Calu3 (cell line): ENCODE measurements at regions not wholly inside any gene's neighbourhood (a gene's known extent, or its start where the extent isn't known, plus 50 kb on each side); places are given as distances from the start of the nearest gene placed in this dataset.

Experiments used
- BruUV-seq: library from RNA; stranded (reverse); fragments of 400-500 nt; replicated peaks from 2 replicates; lab custom pipeline; 2021; lab: Mats Ljungman, UMichigan
- CTCF ChIA-PET: fragments of 300-600 bp; sonication (Branson Sonifier 250); formaldehyde crosslinking; loops from one replicate; lab custom pipeline; 2022; ENCODE audit warnings: antibody characterized with exemption; lab: Charles Lee
- DNase-seq: peaks from one replicate; pipeline ENCODE4 v3.0.0; 2022
- H3K27ac Mint-ChIP-seq: one replicate; pipeline ENCODE4 v1.8.0; 2022; ENCODE audit warnings: mixed read lengths; ENCODE audit not compliant: unreplicated experiment
- H3K27me3 Mint-ChIP-seq: one replicate; pipeline ENCODE4 v1.8.0; 2022; ENCODE audit warnings: mixed read lengths; ENCODE audit not compliant: unreplicated experiment
- H3K36me3 Mint-ChIP-seq: one replicate; pipeline ENCODE4 v1.8.0; 2022; ENCODE audit warnings: mild to moderate bottlenecking, moderate library complexity, mixed read lengths; ENCODE audit not compliant: insufficient read depth, unreplicated experiment
- H3K4me1 Mint-ChIP-seq: one replicate; pipeline ENCODE4 v1.8.0; 2022; ENCODE audit warnings: mild to moderate bottlenecking, low read depth, mixed read lengths; ENCODE audit not compliant: unreplicated experiment
- H3K4me3 Mint-ChIP-seq: one replicate; pipeline ENCODE4 v1.8.0; 2022; ENCODE audit warnings: mild to moderate bottlenecking, low read depth, moderate library complexity, mixed read lengths; ENCODE audit not compliant: unreplicated experiment
- H3K9me3 Mint-ChIP-seq: one replicate; pipeline ENCODE4 v1.8.0; 2022; ENCODE audit warnings: low read depth, mixed read lengths; ENCODE audit not compliant: unreplicated experiment
- intact Hi-C: fragments of 100-400 bp; cut with micrococcal nuclease; formaldehyde crosslinking; loops from one replicate; pipeline ENCODE4 v1.10.0; 2022; ENCODE audit not compliant: unreplicated experiment
- TF ChIP-seq, protein P1 (sequence below): fragments of 200-600 bp; IDR thresholded peaks from one replicate; pipeline ENCODE4 v1.8.0; 2022; ENCODE audit warnings: antibody characterized with exemption; ENCODE audit not compliant: unreplicated experiment

DNA sequence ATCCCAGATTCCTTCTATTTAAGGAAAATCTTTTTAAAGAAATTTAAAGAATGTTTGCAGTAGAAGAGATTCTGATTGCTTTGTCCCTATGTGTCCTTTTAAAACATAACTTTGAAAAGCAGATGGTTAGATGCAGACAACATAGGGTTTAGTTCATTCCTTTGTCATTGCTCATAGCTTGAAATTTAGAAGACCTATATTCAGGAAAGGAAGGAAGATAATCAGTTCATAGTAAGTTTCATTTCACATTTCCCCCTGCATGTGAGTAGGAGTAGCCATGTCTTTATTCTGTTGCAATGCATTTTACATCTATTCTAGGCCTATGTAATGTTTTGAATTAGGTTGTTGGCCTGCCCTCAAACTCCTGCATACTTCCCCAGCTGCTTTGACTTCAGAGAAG lies 197.9 kb upstream of the GRIK2 start:
- Mint-ChIP-seq H3K4me3 (no peak overlapping the region), H3K27me3 (no peaks in the 10 kb centered on the region), H3K4me1 (no peaks in the 10 kb centered on the region), H3K27ac (no peak overlapping the region), H3K9me3 (peaks cover 3% of the 10 kb centered on the region), H3K36me3 (no peaks in the 10 kb centered on the region)
- CTCF ChIA-PET, result no interaction called here
- intact Hi-C loops, result no loop called here
- no peak for DNase-seq
- TF ChIP-seq, protein P1, sequence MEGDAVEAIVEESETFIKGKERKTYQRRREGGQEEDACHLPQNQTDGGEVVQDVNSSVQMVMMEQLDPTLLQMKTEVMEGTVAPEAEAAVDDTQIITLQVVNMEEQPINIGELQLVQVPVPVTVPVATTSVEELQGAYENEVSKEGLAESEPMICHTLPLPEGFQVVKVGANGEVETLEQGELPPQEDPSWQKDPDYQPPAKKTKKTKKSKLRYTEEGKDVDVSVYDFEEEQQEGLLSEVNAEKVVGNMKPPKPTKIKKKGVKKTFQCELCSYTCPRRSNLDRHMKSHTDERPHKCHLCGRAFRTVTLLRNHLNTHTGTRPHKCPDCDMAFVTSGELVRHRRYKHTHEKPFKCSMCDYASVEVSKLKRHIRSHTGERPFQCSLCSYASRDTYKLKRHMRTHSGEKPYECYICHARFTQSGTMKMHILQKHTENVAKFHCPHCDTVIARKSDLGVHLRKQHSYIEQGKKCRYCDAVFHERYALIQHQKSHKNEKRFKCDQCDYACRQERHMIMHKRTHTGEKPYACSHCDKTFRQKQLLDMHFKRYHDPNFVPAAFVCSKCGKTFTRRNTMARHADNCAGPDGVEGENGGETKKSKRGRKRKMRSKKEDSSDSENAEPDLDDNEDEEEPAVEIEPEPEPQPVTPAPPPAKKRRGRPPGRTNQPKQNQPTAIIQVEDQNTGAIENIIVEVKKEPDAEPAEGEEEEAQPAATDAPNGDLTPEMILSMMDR, result no peak
- no TSS peak for BruUV-seq

DNA sequence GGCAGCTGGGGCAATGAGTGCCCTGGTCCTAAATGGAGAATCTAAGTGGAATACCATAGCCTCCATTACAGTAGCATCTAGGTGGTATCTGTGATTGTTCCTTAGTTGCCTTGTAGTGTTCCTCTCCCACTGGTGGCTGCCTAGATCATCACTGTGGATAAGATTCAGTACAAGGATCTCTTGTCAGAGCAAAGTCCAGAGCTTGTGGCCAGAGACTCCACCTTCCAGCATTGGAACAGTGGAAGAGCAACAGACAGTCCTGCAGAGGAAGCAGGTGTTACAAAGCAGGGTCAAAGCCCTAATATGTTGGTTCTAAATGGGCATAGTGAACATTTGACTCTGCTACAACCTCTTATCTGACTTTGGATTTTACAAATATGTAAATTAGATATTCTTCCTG lies 194.1 kb upstream of the GRIK2 start:
- no TSS peak for BruUV-seq
- no peaks in the 10 kb centered on the region for H3K4me1 Mint-ChIP-seq

DNA sequence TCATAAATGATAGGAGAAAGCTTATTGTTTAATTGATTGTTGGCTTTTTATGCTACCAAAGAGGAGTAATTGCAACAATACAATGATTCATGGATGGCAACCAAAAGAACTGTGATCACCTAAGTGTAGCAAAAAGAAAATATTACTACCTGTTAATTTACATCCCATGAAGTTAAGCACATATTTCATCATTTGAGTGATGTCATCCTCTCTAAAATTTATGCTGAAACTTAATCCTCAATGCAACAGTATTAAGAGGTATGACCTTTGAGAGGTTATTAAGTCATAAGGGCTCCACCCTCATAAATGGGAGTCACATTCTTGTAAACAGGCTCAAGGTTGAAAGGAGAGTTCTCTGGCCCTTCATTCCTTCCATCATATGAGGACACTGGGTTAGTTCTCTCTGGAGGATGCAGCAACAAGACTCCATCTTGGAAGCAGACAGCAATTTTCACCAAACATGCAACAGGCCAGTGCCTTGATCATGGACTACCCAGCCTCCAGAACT lies 190.6 kb upstream of the GRIK2 start:
- Mint-ChIP-seq H3K9me3 (peaks cover 3% of the 10 kb centered on the region), H3K36me3 (no peaks in the 10 kb centered on the region), H3K4me3 (no peak overlapping the region), H3K27me3 (no peaks in the 10 kb centered on the region), H3K4me1 (no peaks in the 10 kb centered on the region), H3K27ac (no peak overlapping the region)
- no peak for DNase-seq
- intact Hi-C loops, result no loop called here
- TF ChIP-seq, protein P1, result no peak
- no TSS peak for BruUV-seq
- CTCF ChIA-PET, result no interaction called here

More for the DNA sequence above, 194.1 kb upstream of the GRIK2 start:
- TF ChIP-seq, protein P1, result no peak
- intact Hi-C loops, result no loop called here
- no peaks in the 10 kb centered on the region for H3K36me3 Mint-ChIP-seq
- no peak overlapping the region for H3K4me3 Mint-ChIP-seq
- H3K27me3 Mint-ChIP-seq, result no peaks in the 10 kb centered on the region
- CTCF ChIA-PET, result no interaction called here
- no peak overlapping the region for H3K27ac Mint-ChIP-seq
- H3K9me3 Mint-ChIP-seq, result peaks cover 3% of the 10 kb centered on the region
- DNase-seq, result no peak

DNA sequence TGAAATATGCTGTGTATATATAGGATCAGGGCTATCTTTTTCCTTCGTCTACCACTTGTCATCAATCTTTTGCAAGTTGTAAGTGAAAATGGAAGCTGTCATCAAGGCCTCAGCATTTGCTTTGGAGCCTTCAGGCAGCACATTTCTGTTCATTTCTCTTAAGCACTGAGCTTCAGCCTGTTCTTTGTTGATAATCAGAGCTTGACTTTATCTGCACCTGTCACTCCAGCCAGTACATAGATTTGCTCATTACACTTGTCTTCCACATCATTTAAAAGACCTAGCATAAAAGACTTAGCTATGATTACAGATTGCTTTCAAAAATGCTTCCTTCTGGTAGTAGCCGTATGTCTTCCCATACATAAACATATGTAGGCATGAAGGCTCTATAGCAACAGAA lies 189.8 kb upstream of the GRIK2 start:
- no peaks in the 10 kb centered on the region for H3K4me1 Mint-ChIP-seq
- H3K36me3 Mint-ChIP-seq, result no peaks in the 10 kb centered on the region
- TF ChIP-seq, protein P1, result no peak
- no peak overlapping the region for H3K27ac Mint-ChIP-seq
- BruUV-seq, result no TSS peak
- no peaks in the 10 kb centered on the region for H3K27me3 Mint-ChIP-seq
- DNase-seq, result no peak
- H3K9me3 Mint-ChIP-seq, result peaks cover 3% of the 10 kb centered on the region
- intact Hi-C loops, result no loop called here
- H3K4me3 Mint-ChIP-seq, result no peak overlapping the region
- CTCF ChIA-PET, result no interaction called here
